ENCODE measurements at regions not wholly inside any gene's neighbourhood (a gene's known extent, or its start where the extent isn't known, plus 50 kb on each side); places are given as distances from the start of the nearest gene placed in this dataset.

DNA sequence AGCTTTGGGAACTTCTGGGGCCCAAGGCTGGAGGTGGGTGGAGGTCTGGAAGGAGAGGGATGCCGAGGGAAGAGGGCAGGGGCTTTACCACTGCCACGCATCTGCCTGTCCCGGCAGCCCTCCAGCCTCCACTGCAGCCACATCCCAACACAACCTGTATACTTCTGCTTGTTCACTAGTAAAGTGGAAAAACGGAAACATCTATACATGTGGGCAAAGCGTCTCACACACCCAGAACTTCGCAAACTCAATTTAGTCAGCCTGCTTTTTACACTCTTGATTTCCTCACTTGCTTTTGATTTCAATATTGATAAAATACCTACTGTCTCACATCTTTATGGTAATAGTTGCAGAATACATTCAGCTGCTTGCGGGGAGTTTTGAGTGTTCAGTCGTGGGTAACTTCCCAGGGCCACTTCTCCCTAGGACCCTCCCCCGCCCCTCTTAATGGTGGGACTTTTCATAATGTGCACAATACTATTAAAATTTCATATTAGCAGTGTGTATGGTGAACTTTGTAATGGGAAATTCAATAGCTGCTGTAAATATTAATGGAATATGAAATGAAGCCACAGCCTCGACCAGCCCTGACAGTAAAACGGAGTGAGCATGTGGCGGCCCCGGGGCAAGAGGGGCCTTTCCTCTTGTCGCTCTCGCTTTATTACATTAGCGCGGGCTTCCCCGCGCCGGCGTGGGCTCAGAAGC, 85.2 kb downstream of the NR2F2 start (continued):
- TF ChIP-seq TEAD4 (CRISPR knock-in tag; IDR thresholded peaks at IDR 0.05), result no peak
- no peak for TF ChIP-seq CREB1 (CRISPR knock-in tag; IDR thresholded peaks at IDR 0.05)

DNA sequence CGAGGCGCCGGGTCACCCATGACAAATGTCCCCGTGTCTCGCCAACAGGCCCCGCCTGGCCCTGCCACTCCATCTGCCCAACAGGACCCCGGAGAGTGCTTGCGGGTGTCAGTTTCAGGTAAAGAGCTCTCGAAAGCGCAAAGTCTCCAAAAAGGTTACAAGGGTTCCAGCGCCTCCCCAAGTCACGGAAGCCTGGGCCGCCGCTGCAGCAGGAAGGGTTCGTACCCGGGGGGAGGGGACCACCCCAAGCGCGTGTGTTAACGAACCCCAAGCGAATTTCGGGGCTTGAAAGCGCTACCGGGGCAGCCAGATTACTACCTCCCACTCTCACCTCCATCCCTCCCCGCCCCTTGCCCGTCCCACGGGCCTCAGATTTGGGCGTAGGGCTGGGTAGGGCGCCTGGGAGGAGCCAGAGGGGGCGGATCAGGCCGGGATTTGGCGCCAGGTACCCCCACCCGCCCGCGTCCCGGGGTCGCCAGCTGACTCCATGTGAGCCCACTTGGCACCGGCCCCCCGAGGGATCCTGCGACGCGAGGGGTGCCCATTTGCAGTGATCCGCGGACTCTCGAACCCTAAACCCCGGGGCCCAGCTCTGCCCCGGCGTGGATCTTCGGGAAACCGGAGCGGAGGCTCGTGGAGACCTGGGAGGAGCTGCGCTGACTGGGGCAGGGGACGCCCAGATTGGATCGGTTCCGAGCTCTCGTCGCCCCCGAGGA, 85.9 kb downstream of the NR2F2 start:
- Mint-ChIP-seq H3K4me3 (peak overlapping the region; percentile 60), H3K27me3 (ENCODE audit: low read depth) (peaks cover 100% of the 10 kb centered on the region), H3K36me3 (no peaks in the 10 kb centered on the region), H3K27ac (no peak overlapping the region), H3K9me3 (no peaks in the 10 kb centered on the region), H3K4me1 (peaks cover 56% of the 10 kb centered on the region)
- POLR2A ChIA-PET, result no interaction called here
- CTCF ChIA-PET, result interaction anchor here (0.6 to 2.5 kb wide), 10 partner anchors 53 to 829 kb away, joined by 3 to 11 read pairs (median 4); partner anchors contain the start of gene NR2F2
- peak; percentile 49 for ATAC-seq
- TF ChIP-seq ZNF416 (CRISPR knock-in tag; IDR thresholded peaks at IDR 0.05), result no peak
- TF ChIP-seq, protein P1, sequence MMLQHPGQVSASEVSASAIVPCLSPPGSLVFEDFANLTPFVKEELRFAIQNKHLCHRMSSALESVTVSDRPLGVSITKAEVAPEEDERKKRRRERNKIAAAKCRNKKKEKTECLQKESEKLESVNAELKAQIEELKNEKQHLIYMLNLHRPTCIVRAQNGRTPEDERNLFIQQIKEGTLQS (CRISPR knock-in tag; conservative IDR thresholded peaks at IDR 0.05), result no peak
- TF ChIP-seq TCF7 (CRISPR knock-in tag; IDR thresholded peaks at IDR 0.05; ENCODE audit: low read depth), result no peak
- no peak for TF ChIP-seq ZNF263 (CRISPR knock-in tag; IDR thresholded peaks at IDR 0.05; ENCODE audit: low read depth)
- TF ChIP-seq NFYB (CRISPR knock-in tag; conservative IDR thresholded peaks at IDR 0.05; ENCODE audit: low read depth), result no peak
- TF ChIP-seq CBFB (CRISPR knock-in tag; IDR thresholded peaks at IDR 0.05; ENCODE audit: low read depth), result no peak
- TF ChIP-seq GTF2I (CRISPR knock-in tag; conservative IDR thresholded peaks at IDR 0.05), result no peak
- TF ChIP-seq EMX1 (CRISPR knock-in tag; IDR thresholded peaks at IDR 0.05), result no peak
- TF ChIP-seq ZNF396 (CRISPR knock-in tag; IDR thresholded peaks at IDR 0.05; ENCODE audit: borderline replicate concordance), result no peak
- no peak for TF ChIP-seq GRHL2 (CRISPR knock-in tag; IDR thresholded peaks at IDR 0.05; ENCODE audit: insufficient replicate concordance, severe bottlenecking)
- TF ChIP-seq, protein P2, sequence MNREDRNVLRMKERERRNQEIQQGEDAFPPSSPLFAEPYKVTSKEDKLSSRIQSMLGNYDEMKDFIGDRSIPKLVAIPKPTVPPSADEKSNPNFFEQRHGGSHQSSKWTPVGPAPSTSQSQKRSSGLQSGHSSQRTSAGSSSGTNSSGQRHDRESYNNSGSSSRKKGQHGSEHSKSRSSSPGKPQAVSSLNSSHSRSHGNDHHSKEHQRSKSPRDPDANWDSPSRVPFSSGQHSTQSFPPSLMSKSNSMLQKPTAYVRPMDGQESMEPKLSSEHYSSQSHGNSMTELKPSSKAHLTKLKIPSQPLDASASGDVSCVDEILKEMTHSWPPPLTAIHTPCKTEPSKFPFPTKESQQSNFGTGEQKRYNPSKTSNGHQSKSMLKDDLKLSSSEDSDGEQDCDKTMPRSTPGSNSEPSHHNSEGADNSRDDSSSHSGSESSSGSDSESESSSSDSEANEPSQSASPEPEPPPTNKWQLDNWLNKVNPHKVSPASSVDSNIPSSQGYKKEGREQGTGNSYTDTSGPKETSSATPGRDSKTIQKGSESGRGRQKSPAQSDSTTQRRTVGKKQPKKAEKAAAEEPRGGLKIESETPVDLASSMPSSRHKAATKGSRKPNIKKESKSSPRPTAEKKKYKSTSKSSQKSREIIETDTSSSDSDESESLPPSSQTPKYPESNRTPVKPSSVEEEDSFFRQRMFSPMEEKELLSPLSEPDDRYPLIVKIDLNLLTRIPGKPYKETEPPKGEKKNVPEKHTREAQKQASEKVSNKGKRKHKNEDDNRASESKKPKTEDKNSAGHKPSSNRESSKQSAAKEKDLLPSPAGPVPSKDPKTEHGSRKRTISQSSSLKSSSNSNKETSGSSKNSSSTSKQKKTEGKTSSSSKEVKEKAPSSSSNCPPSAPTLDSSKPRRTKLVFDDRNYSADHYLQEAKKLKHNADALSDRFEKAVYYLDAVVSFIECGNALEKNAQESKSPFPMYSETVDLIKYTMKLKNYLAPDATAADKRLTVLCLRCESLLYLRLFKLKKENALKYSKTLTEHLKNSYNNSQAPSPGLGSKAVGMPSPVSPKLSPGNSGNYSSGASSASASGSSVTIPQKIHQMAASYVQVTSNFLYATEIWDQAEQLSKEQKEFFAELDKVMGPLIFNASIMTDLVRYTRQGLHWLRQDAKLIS (CRISPR knock-in tag; IDR thresholded peaks at IDR 0.05; ENCODE audit: borderline replicate concordance), result no peak
- TF ChIP-seq FOXK1 (CRISPR knock-in tag; IDR thresholded peaks at IDR 0.05), result no peak
- no peak for TF ChIP-seq JAZF1 (CRISPR knock-in tag; IDR thresholded peaks at IDR 0.05)
- TF ChIP-seq PRDM15 (CRISPR knock-in tag; IDR thresholded peaks at IDR 0.05), result no peak
- TF ChIP-seq ZNF671 (CRISPR knock-in tag; IDR thresholded peaks at IDR 0.05), result no peak
- TF ChIP-seq, protein P3, sequence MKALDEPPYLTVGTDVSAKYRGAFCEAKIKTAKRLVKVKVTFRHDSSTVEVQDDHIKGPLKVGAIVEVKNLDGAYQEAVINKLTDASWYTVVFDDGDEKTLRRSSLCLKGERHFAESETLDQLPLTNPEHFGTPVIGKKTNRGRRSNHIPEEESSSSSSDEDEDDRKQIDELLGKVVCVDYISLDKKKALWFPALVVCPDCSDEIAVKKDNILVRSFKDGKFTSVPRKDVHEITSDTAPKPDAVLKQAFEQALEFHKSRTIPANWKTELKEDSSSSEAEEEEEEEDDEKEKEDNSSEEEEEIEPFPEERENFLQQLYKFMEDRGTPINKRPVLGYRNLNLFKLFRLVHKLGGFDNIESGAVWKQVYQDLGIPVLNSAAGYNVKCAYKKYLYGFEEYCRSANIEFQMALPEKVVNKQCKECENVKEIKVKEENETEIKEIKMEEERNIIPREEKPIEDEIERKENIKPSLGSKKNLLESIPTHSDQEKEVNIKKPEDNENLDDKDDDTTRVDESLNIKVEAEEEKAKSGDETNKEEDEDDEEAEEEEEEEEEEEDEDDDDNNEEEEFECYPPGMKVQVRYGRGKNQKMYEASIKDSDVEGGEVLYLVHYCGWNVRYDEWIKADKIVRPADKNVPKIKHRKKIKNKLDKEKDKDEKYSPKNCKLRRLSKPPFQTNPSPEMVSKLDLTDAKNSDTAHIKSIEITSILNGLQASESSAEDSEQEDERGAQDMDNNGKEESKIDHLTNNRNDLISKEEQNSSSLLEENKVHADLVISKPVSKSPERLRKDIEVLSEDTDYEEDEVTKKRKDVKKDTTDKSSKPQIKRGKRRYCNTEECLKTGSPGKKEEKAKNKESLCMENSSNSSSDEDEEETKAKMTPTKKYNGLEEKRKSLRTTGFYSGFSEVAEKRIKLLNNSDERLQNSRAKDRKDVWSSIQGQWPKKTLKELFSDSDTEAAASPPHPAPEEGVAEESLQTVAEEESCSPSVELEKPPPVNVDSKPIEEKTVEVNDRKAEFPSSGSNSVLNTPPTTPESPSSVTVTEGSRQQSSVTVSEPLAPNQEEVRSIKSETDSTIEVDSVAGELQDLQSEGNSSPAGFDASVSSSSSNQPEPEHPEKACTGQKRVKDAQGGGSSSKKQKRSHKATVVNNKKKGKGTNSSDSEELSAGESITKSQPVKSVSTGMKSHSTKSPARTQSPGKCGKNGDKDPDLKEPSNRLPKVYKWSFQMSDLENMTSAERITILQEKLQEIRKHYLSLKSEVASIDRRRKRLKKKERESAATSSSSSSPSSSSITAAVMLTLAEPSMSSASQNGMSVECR (CRISPR knock-in tag; IDR thresholded peaks at IDR 0.05; ENCODE audit: borderline replicate concordance), result no peak
- DNase-seq (ENCODE audit: low spot score), result peak; percentile 45

All from WTC11 (cell line).